Epithelial cell of prostate (primary cell): ENCODE measurements at regions not wholly inside any gene's neighbourhood (a gene's known extent, or its start where the extent isn't known, plus 50 kb on each side); places are given as distances from the start of the nearest gene placed in this dataset.
"Not testable (repeated sequence)": the region's sequence is repeated elsewhere in the genome, so short reads cannot be mapped to it uniquely, and the experiment has no call there.

ENCODE experiments used
- DNase-seq: peaks from one replicate; pipeline ENCODE4 v3.0.0-alpha.2; 2011; ENCODE audit warnings: low read depth, low spot score
- H3K27ac ChIP-seq: fragments of 450-650 bp; 2 replicates; pipeline ENCODE4 v1.5.1; 2017; ENCODE audit warnings: mild to moderate bottlenecking

GRCh38 chr13:26482451-26483197 is 74.9 kb upstream of the WASF3 start:
- no peak overlapping the region for H3K27ac ChIP-seq
- DNase-seq: no peak

GRCh38 chr13:26483546-26483945 is 73.9 kb upstream of the WASF3 start:
- no peak overlapping the region for H3K27ac ChIP-seq
- DNase-seq: no peak

GRCh38 chr13:26484196-26484595 is 73.3 kb upstream of the WASF3 start:
- no peak for DNase-seq
- H3K27ac ChIP-seq: no peak overlapping the region

DNA sequence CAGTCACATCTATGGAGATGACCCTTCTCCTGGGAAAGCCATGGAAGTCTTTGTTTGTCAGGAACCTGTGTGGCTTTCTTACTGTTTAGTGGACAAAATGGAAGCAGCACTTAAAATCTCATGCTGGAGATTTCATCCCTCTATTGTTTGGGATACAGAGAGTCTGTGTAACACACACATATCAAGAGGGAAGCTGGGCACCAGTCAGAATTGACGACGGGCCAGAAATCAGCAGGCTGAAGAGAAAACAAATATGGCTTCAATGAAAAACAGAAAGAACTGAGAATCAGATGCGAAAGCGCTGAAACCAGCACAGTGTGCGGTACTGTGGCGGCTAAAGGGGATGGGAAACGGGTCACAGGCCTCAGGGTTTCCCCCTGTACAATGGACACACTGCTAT is 72.2 kb upstream of the WASF3 start:
- no peak overlapping the region for H3K27ac ChIP-seq
- no peak for DNase-seq

GRCh38 chr13:26485786-26486185 is 71.7 kb upstream of the WASF3 start:
- DNase-seq: no peak

DNA sequence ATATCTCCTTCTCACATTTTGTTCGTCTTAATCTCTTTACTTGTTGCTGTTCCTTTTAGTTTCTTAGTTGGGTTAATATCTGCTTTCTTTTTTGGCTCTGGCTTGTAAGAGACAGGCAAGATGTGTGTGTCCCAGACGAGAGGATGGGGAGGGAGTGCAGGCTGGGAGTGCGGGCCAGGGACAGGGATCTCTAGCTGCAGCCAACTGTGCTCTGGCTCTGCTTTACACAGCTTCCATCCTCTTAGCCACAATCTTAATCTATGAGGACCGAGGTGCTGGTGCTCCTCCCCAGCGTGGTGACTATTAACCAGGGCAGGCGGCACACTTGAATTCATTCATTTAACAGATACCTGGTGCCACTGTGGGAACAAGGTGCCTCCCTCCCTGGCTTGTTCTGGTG is 70.9 kb upstream of the WASF3 start:
- H3K27ac ChIP-seq: no peak overlapping the region
- DNase-seq: no peak

More at GRCh38 chr13:26485786-26486185, 71.7 kb upstream of the WASF3 start:
- H3K27ac ChIP-seq: no peak overlapping the region

DNA sequence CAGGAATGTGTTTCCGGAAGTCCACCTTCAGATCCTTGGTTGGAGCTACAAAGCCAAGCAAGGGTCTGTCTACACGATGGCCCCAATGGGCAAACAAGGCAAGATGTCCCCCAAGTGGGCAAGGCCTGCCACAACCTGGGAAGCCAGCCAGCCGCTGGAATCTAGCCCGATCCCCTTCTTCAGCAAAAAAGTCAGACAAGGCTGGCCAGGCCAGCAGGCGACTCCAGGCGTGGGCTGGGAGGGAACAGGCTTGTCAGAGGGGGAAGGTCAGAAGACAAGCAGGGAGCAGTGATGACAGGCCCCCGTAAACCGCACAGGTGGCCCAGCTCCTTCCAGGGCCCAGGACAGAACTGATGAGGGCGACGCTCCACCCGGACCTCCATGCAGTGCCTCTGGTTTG is 69.7 kb upstream of the WASF3 start:
- no peak for DNase-seq
- no peak overlapping the region for H3K27ac ChIP-seq

DNA sequence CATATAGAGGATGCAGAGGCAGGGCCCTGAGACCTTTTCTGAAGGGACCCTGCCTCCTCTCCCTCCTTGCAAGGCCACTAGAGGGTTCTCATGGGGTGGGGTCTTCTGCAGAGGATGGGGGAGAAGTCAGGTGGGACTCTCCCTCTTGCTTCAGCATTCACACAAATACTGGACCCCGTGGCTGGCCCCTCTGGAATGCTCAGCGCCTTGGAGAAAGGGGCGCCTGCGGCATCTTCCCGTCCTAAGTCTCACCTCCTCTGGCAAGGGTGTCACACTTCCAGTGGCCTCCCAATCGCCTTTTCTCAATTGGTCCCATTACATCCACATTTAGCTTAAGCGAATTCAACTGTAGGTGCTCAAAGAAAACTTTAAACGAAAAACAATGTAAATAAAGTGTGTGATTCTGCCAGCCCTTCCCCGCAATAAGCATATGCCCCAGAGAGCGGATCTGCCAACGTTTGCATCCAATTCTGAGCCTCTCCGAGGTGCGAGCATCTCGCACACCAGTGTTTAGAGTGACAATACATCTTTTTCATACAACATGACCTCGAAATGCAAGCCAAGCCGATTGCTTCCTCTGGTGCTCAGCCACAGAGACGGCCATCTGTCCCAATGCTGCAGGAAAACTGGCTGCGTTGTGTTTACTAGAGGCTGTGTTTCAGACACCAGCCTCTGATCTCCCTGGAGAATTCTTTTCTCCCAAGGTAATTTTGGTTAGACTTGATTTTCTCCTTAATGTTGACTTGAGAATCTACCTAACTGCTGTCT is 69.1 kb upstream of the WASF3 start:
- DNase-seq: no peak
- no peak overlapping the region for H3K27ac ChIP-seq

- H3K27ac ChIP-seq, DNase-seq: not testable (repeated sequence)
These were observed 65.2 kb upstream of the WASF3 start for GRCh38 chr13:26492301-26492700.

DNA sequence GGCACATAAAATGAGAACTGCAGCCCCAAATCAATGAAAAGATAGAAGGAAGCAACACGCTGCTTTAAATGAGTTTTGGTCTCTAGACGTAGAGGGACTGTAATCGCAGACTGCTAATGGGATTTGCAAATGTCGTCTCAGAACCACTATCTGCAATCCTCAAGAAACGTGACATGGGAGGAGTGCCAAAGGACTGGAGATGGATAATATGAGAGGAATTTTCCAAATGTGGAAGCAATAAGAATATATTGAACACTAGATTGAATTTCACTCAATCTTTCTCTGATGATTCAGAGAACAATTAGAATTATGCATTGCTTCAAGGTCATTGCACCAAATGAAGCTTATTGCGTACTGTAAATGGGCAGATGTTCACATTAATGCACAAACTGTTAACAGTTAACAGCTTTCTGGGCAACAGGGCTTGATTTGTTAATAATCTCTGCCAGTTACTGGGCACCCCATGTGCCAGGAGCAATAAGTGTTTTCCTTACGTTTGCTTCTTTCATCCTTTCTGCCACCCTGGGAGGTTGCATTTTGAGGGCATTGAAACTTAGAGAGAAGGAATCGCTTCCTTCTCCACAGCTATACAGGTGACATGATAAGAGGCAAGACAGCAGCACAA is 62.8 kb upstream of the WASF3 start:
- H3K27ac ChIP-seq: no peak overlapping the region
- DNase-seq: no peak

- no peak overlapping the region for H3K27ac ChIP-seq
- DNase-seq: no peak
These were observed 61.7 kb upstream of the WASF3 start for GRCh38 chr13:26495750-26496149.

DNA sequence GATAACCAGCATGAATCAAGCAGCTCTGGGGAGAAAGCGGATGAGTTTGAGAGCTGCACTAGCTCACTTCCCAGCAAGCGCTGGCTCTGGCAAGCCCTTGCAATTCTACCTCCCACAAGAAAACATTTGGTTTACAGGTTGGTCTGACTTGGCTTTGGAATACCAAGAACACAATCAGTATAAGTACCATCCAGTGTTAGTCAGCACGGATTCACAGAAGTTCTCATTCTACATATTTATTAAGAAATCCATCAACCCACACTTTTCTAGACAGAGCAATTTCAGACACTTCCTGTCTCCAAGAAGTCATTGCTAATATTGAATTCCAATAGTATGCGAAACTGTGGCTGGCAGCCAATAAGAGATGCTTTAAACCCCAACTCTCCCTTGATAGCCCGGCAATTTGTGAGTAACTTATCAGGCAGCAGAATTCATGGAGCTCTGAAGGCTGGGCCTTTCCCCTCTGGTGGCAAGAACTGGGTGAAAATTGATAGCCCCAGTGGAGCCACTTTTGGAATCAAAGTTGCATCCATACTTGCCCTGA is 59.4 kb upstream of the WASF3 start:
- DNase-seq: no peak
- peak overlapping the region; percentile 18 for H3K27ac ChIP-seq

DNA sequence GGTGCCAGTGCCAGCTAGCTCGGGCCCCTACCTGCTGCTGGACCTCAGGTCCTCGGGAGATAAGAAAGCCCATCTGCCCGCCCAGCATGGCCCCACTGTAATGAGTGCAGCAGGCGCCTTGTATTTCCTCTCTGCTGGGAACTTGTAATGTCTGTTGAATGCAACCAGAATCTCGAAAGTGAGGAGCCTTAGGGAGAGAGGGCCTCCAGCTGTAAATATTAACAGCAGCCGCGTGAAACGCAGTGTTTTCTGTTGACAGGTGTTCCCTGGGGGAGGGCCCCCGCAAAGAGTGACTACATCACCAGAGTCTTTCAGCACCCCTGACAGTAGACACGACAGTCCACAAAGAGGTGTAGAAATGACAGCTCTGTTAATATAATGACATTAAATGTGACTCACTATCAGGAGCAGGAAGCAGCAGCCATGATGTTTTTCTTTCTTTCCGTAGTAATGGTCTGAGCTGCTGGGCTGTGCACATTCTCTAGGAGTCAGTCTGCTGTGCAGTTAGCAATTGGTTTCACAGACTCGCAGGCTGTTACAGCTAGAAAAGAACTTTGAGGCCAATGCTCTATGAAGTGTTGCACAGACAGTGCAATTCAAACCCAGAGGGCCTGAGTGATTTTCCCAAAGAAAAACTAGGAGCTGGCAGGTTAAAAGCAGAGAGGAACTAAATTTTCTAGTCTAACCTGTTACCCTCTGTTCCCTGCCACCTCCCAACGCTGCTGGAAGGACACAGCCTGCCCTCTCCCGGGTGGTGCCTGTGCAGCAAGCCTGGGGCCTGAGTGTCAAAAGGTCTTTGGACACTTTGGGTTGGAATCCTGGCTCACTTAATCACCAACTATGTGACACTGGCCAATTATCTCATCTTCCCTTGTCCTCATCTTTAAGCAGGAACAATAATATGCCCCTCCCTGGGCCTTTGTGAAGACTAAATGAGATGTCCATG is 58.6 kb upstream of the WASF3 start:
- DNase-seq: no peak
- H3K27ac ChIP-seq: peak overlapping the region; percentile 18

DNA sequence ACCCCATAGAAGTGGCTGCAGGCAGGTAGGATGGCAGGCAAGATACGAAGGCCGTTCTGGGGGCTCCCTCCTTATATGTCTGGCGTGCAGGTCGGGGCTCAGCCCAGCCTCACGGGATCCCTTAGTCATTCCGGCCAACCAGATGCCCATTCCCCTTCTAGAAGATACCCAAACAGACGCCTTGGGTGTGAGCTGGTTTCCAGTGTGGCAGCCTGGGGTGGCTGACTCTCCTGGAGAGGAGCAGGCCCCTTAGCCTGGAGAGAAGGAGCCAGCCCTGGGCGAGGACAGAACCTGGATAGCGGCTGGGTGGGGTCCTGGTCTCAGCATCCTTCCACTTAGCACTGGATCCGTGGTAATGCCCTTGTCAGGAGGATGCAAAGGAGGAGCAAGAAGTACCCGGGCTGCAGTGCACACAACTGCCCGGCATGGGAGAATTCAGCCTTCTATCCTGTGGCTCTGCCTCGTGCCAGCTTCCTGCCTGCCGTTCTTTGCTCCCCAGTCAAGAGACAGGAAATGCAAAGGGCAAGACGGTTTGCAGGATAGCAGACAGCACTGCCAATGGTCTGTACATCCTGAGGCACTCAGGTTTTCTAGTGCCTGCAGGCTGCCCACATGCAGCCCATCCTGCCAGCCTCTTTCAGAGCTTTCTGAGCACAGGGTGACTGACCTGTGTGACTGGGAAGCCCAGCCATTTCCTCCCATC is 56.7 kb upstream of the WASF3 start:
- DNase-seq: no peak
- no peak overlapping the region for H3K27ac ChIP-seq

DNA sequence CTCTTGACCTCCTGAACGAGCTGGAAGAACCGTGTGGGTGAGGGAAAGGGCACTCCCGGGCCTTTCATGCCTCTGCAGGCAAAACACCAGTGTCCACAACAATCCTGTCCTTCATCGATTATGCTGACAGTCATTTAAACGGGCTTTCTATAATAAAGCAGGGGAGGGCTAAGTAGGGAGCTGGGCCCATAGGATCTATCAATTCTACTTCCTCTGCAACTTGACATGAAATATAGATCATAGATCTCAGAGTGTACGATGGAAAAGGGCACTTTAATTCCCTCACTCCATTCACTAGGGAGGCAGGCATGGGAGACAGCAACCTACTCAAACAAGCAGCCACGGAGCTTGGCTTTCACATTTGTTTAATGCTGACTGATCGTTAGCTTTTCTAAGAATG is 55.8 kb upstream of the WASF3 start:
- no peak for DNase-seq
- no peak overlapping the region for H3K27ac ChIP-seq

GRCh38 chr13:26502826-26503225 is 54.7 kb upstream of the WASF3 start:
- no peak overlapping the region for H3K27ac ChIP-seq
- DNase-seq: no peak

- H3K27ac ChIP-seq: no peak overlapping the region
- no peak for DNase-seq
These were observed 53.5 kb upstream of the WASF3 start for GRCh38 chr13:26503826-26504594.
